CD4-positive, alpha-beta T cell (primary cell): ENCODE measurements at regions not wholly inside any gene's neighbourhood (a gene's known extent, or its start where the extent isn't known, plus 50 kb on each side); places are given as distances from the start of the nearest gene placed in this dataset.

Experiments
- ATAC-seq: fragments of 200-7000 bp; cut with Tn5 transposase; one replicate; pipeline ENCODE4 v1.10.0; 2022; ENCODE audit warnings: mild to moderate bottlenecking; ENCODE audit not compliant: poor library complexity
- CTCF ChIA-PET: fragments of 350-600 bp; sonication (Branson Sonifier 250); formaldehyde crosslinking; loops from one replicate; lab custom pipeline; 2021; ENCODE audit warnings: antibody characterized with exemption, inconsistent platforms; lab: Charles Lee
- POLR2A ChIA-PET: fragments of 350-600 bp; sonication (Branson Sonifier 250); formaldehyde crosslinking; loops from one replicate; lab custom pipeline; 2021; ENCODE audit warnings: antibody characterized with exemption, inconsistent platforms; lab: Charles Lee
- DNase-seq, 14 experiments: peaks; one replicate each; pipeline ENCODE4 v3.0.0-alpha.2; 2013 to 2020; ENCODE audit warnings: mixed read lengths in 2 of 14
- H3K27ac ChIP-seq, 2 donors: one replicate each; pipeline versions ENCODE4 v1.5.1 to v1.7.0; 2013; ENCODE audit warnings: low read length in 2 of 2, low read depth in 1 of 2, mild to moderate bottlenecking in 1 of 2
- H3K27me3 ChIP-seq, 2 experiments: 1 replicate in 1 of 2; 2 replicates in 1 of 2; pipeline versions ENCODE4 v1.6.1 to v1.7.0; 2013; ENCODE audit warnings: low read length in 2 of 2, control low read depth in 1 of 2, mild to moderate bottlenecking in 1 of 2, moderate library complexity in 1 of 2; ENCODE audit not compliant: insufficient read depth in 2 of 2, control insufficient read depth in 1 of 2
- H3K36me3 ChIP-seq: one replicate; pipeline ENCODE4 v1.6.1; 2013; ENCODE audit warnings: low read length, control low read depth; ENCODE audit not compliant: insufficient read depth
- H3K4me1 ChIP-seq: one replicate; pipeline ENCODE4 v1.6.1; 2013; ENCODE audit warnings: low read length, control low read depth; ENCODE audit not compliant: insufficient read depth
- H3K4me3 ChIP-seq: one replicate; pipeline ENCODE4 v1.5.1; 2013; ENCODE audit warnings: mild to moderate bottlenecking, low read length, moderate library complexity
- H3K9me3 ChIP-seq, 2 experiments: 1 replicate in 1 of 2; 2 replicates in 1 of 2; pipeline versions ENCODE4 v1.6.1 to v1.7.0; 2013; ENCODE audit warnings: low read length in 2 of 2, mild to moderate bottlenecking in 2 of 2, control low read depth in 1 of 2, moderate library complexity in 1 of 2; ENCODE audit not compliant: control insufficient read depth in 1 of 2, insufficient read depth in 1 of 2
- H3K27ac Mint-ChIP-seq: one replicate; pipeline ENCODE4 v1.8.0; 2020; ENCODE audit warnings: mixed read lengths
- H3K27me3 Mint-ChIP-seq: one replicate; pipeline ENCODE4 v1.8.0; 2021; ENCODE audit warnings: mixed read lengths
- H3K36me3 Mint-ChIP-seq: one replicate; pipeline ENCODE4 v1.8.0; 2021; ENCODE audit warnings: low read depth, mixed read lengths
- H3K4me1 Mint-ChIP-seq: one replicate; pipeline ENCODE4 v1.8.0; 2021; ENCODE audit warnings: low read depth, mixed read lengths
- H3K4me3 Mint-ChIP-seq: one replicate; pipeline ENCODE4 v1.8.0; 2020; ENCODE audit warnings: mild to moderate bottlenecking, mixed read lengths
- H3K9me3 Mint-ChIP-seq: one replicate; pipeline ENCODE4 v1.8.0; 2020; ENCODE audit warnings: mixed read lengths
- intact Hi-C, 2 experiments: fragments of 100-400 bp; cut with DNase I in 1 of 2; cut with micrococcal nuclease in 1 of 2; formaldehyde crosslinking; loops; one replicate each; pipeline versions ENCODE4 v1.15.1 to v1.9.0; 2023 to 2025; cut with DNase I, micrococcal nuclease
- TF ChIP-seq, protein P1 (sequence below): fragments of 200-600 bp; IDR thresholded peaks from one replicate; pipeline ENCODE4 v1.8.0; 2022; ENCODE audit warnings: antibody characterized with exemption, mild to moderate bottlenecking

DNA sequence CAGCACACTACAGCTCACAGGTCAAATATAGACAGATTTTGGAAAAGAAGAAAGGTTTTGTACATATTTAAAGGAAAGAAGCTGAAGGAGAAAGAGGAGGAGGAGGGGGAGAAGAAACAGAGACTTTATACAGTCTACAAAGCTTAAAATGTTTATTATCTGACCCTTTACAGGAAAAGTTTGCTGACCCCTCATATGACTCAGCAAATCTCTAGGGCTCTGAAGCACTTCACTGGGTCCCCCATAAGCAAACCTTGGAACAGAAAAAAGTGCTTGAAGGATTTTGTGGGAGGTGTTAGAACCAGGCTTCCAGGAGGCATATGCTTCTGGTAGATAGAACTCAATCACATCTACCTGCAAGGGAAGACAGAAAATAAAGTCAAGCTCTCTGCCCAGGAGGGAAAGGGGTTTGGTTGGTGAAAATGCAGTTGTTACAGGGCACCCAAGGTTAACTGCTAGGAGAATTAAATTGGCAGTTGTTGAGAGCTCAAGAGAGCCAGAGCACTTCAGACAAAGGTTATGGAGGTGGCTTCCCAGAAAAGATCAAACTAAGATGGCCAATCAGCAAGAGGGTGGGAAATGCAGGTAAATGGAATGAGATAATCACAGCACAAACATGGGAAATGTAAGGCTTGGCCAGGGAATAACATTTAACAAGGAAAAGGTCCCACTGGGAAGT is 207.4 kb upstream of the SGK1 start:
- no peaks in the 10 kb centered on the region for H3K36me3 Mint-ChIP-seq
- no peaks in the 10 kb centered on the region for H3K27me3 ChIP-seq
- H3K4me3 Mint-ChIP-seq = no peak overlapping the region
- H3K36me3 ChIP-seq = no peaks in the 10 kb centered on the region
- DNase-seq (no peak), ATAC-seq (no peak)
- no peak overlapping the region for H3K27ac ChIP-seq
- H3K4me3 ChIP-seq = no peak overlapping the region
- H3K4me1 ChIP-seq = peaks cover under 1% of the 10 kb centered on the region
- H3K9me3 Mint-ChIP-seq = peaks cover 2% of the 10 kb centered on the region
- peaks cover 0 to 1% of the 10 kb centered on the region in 2 experiments for H3K9me3 ChIP-seq
- peaks cover 42% of the 10 kb centered on the region for H3K4me1 Mint-ChIP-seq
- CTCF ChIA-PET = no interaction called here
- H3K27me3 Mint-ChIP-seq = no peaks in the 10 kb centered on the region
- intact Hi-C loops = loop anchor here in 1 of 2 experiments (10.0 kb wide), 1 partner anchor 109 kb away; no protein-coding TSS in a partner anchor
- POLR2A ChIA-PET = no interaction called here
- TF ChIP-seq, protein P1, sequence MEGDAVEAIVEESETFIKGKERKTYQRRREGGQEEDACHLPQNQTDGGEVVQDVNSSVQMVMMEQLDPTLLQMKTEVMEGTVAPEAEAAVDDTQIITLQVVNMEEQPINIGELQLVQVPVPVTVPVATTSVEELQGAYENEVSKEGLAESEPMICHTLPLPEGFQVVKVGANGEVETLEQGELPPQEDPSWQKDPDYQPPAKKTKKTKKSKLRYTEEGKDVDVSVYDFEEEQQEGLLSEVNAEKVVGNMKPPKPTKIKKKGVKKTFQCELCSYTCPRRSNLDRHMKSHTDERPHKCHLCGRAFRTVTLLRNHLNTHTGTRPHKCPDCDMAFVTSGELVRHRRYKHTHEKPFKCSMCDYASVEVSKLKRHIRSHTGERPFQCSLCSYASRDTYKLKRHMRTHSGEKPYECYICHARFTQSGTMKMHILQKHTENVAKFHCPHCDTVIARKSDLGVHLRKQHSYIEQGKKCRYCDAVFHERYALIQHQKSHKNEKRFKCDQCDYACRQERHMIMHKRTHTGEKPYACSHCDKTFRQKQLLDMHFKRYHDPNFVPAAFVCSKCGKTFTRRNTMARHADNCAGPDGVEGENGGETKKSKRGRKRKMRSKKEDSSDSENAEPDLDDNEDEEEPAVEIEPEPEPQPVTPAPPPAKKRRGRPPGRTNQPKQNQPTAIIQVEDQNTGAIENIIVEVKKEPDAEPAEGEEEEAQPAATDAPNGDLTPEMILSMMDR = no peak
- no peak overlapping the region for H3K27ac Mint-ChIP-seq

DNA sequence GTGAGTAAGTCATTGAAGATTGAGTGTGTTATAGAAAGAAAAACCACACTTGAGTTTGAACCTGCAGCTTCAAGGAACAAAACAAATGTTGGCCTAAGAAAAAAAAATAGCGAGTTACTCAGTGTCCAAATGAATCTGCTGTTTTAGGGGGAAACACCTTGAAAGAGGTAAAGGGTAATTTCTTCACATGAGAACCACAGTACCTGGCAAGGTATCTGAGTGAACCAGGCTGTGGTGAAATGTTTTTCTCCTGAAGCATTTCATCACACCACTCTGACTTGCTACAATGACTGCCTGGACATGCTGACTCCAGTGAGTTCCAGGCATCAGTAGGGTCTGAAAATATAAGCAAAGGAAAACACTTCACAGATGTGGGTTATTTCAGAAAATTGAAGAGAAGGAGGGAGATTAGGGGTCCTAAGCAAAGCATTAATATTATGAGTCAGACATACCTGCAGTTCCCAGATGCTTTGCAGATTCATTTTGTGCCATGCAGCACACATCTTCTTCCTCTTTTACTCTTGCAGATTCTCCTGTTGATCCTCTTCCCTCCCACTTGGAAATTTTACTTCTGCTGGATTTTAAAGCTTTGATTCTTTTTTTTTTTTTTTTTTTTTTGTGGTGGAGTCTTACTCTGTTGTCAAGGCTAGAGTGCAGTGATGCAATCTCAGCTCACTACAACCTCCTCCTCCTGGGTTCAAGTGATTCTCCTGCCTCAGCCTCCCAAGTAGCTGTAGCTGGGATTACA is 206.2 kb upstream of the SGK1 start:
- DNase-seq = peak in 2 of 14 experiments; percentile 33
- no peaks in the 10 kb centered on the region for H3K27me3 Mint-ChIP-seq
- no peaks in the 10 kb centered on the region for H3K27me3 ChIP-seq
- no peaks in the 10 kb centered on the region for H3K9me3 Mint-ChIP-seq
- H3K4me1 ChIP-seq = peaks cover 10% of the 10 kb centered on the region
- ChIA-PET CTCF (interaction anchor here (0.6 kb wide), 2 partner anchors 97 to 220 kb away, joined by 3 to 6 read pairs; no protein-coding TSS in a partner anchor), POLR2A (no interaction called here)
- no peak overlapping the region for H3K4me3 ChIP-seq
- H3K27ac ChIP-seq = no peak overlapping the region
- H3K36me3 Mint-ChIP-seq = no peaks in the 10 kb centered on the region
- intact Hi-C loops = loop anchor here in 1 of 2 experiments (10.0 kb wide), 1 partner anchor 111 kb away; no protein-coding TSS in a partner anchor
- ATAC-seq = peak; percentile 41
- H3K4me3 Mint-ChIP-seq = no peak overlapping the region
- H3K36me3 ChIP-seq = no peaks in the 10 kb centered on the region
- TF ChIP-seq, protein P1 = no peak
- no peaks in the 10 kb centered on the region for H3K9me3 ChIP-seq
- H3K27ac Mint-ChIP-seq = peak overlapping the region; percentile 48
- peaks cover 43% of the 10 kb centered on the region for H3K4me1 Mint-ChIP-seq

DNA sequence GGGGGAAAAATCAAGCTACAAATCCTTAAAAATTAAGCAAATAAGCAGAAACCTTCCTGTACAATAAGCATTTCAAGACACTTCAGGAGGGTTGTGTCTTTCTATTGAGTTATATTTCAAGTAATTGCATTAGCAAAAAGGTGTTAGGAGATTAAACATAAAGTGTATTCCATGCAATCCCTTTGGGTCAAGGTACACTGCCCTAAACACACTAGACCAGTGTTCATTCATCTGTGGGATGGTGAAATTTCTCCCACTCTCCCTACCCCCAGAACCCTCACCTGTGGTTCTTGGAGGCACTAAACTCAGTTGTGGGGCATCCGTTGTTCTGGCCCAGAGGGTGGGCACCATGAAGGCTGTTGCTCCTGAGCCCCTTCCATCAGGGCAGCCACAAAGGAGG is 205.1 kb upstream of the SGK1 start:
- Mint-ChIP-seq H3K27me3 (no peaks in the 10 kb centered on the region), H3K4me1 (peaks cover 49% of the 10 kb centered on the region), H3K4me3 (no peak overlapping the region), H3K36me3 (no peaks in the 10 kb centered on the region), H3K9me3 (no peaks in the 10 kb centered on the region), H3K27ac (peak overlapping the region; percentile 48)
- TF ChIP-seq, protein P1 = no peak
- intact Hi-C loops = loop anchor here in 1 of 2 experiments (10.0 kb wide), 1 partner anchor 112 kb away; no protein-coding TSS in a partner anchor
- Histone ChIP-seq H3K27me3 (no peaks in the 10 kb centered on the region), H3K4me3 (no peak overlapping the region), H3K4me1 (peaks cover 13% of the 10 kb centered on the region), H3K36me3 (no peaks in the 10 kb centered on the region), H3K27ac (no peak overlapping the region), H3K9me3 (no peaks in the 10 kb centered on the region)
- no peak for DNase-seq
- no peak for ATAC-seq
- CTCF ChIA-PET = no interaction called here
- POLR2A ChIA-PET = no interaction called here
